ENCODE measurements at regions not wholly inside any gene's neighbourhood (a gene's known extent, or its start where the extent isn't known, plus 50 kb on each side); places are given as distances from the start of the nearest gene placed in this dataset.

DNA sequence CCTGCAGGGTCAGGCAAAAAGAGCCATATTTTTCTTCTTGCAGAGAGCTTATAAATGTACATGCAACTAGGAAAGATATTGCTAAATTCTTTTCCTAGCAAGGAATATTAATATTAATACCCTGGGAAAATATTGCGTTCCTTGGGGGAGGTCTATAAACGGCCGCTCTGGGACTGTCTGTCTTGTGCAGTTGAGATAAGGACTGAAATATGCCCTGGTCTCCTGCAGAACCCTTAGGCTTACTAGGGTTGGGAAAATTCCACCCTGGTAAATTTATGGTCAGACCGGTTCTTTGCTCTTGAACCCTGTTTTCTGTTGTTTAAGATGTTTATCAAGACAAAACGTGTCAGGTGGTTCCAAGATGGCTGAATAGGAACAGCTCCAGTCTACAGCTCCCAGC, 121.3 kb upstream of the CARMIL1 start:
- TF ChIP-seq, protein P1, sequence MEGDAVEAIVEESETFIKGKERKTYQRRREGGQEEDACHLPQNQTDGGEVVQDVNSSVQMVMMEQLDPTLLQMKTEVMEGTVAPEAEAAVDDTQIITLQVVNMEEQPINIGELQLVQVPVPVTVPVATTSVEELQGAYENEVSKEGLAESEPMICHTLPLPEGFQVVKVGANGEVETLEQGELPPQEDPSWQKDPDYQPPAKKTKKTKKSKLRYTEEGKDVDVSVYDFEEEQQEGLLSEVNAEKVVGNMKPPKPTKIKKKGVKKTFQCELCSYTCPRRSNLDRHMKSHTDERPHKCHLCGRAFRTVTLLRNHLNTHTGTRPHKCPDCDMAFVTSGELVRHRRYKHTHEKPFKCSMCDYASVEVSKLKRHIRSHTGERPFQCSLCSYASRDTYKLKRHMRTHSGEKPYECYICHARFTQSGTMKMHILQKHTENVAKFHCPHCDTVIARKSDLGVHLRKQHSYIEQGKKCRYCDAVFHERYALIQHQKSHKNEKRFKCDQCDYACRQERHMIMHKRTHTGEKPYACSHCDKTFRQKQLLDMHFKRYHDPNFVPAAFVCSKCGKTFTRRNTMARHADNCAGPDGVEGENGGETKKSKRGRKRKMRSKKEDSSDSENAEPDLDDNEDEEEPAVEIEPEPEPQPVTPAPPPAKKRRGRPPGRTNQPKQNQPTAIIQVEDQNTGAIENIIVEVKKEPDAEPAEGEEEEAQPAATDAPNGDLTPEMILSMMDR (conservative IDR thresholded peaks at IDR 0.05): no peak
- TF ChIP-seq EZH2 (IDR thresholded peaks at IDR 0.05; ENCODE audit: low read depth): no peak

All from PC-9 (cell line).